H9 (cell line): ENCODE measurements at regions not wholly inside any gene's neighbourhood (a gene's known extent, or its start where the extent isn't known, plus 50 kb on each side); places are given as distances from the start of the nearest gene placed in this dataset.

Experiments
- DNase-seq: peaks from one replicate; pipeline ENCODE4 v3.0.0-alpha.2; 2017
- H2AFZ ChIP-seq: one replicate; pipeline ENCODE4 v1.6.1; 2013; ENCODE audit warnings: mild to moderate bottlenecking, low read length, control low read depth, moderate library complexity
- H2AK5ac ChIP-seq: 2 replicates; pipeline ENCODE4 v1.6.1; 2013; ENCODE audit warnings: low read length, control low read depth, mixed read lengths; ENCODE audit not compliant: insufficient read length
- H2BK120ac ChIP-seq: one replicate; pipeline ENCODE4 v1.6.1; 2013; ENCODE audit warnings: low read depth, mild to moderate bottlenecking, low read length, control low read depth, inconsistent platforms; ENCODE audit not compliant: poor library complexity, severe bottlenecking
- H2BK12ac ChIP-seq: 2 replicates; pipeline ENCODE4 v1.6.1; 2013; ENCODE audit warnings: low read length, control low read depth, mixed read lengths, low read depth; ENCODE audit not compliant: insufficient read length
- H2BK15ac ChIP-seq: 2 replicates; pipeline ENCODE4 v1.6.1; 2013; ENCODE audit warnings: low read depth, low read length, control low read depth
- H2BK20ac ChIP-seq: one replicate; pipeline ENCODE4 v1.6.1; 2013; ENCODE audit warnings: low read depth, mild to moderate bottlenecking, low read length, control low read depth, inconsistent platforms; ENCODE audit not compliant: poor library complexity, severe bottlenecking
- H2BK5ac ChIP-seq: 2 replicates; pipeline ENCODE4 v1.6.1; 2013; ENCODE audit warnings: low read length, control low read depth, mixed read lengths; ENCODE audit not compliant: insufficient read length
- H3K14ac ChIP-seq: 2 replicates; pipeline ENCODE4 v1.6.1; 2013; ENCODE audit warnings: low read length, control low read depth; ENCODE audit not compliant: insufficient read depth
- H3K18ac ChIP-seq: 2 replicates; pipeline ENCODE4 v1.6.1; 2013; ENCODE audit warnings: low read depth, mild to moderate bottlenecking, mixed read lengths, low read length, control low read depth; ENCODE audit not compliant: insufficient read length
- H3K23ac ChIP-seq: 2 replicates; pipeline ENCODE4 v1.6.1; 2013; ENCODE audit warnings: low read length, control low read depth, mixed read lengths, low read depth; ENCODE audit not compliant: insufficient read length
- H3K23me2 ChIP-seq: 2 replicates; pipeline ENCODE4 v1.6.1; 2013; ENCODE audit warnings: low read depth, mild to moderate bottlenecking, mixed read lengths, low read length, control low read depth; ENCODE audit not compliant: insufficient read length, poor library complexity, severe bottlenecking
- H3K27ac ChIP-seq: 2 replicates; pipeline ENCODE4 v1.5.1; 2013; ENCODE audit warnings: low read length, control low read depth, mixed read lengths, low read depth; ENCODE audit not compliant: insufficient read length
- H3K27me3 ChIP-seq: 2 replicates; pipeline ENCODE4 v1.6.1; 2013; ENCODE audit warnings: low read length, control low read depth, inconsistent platforms; ENCODE audit not compliant: insufficient read depth
- H3K4ac ChIP-seq: 2 replicates; pipeline ENCODE4 v1.6.1; 2013; ENCODE audit warnings: low read depth, mild to moderate bottlenecking, control low read depth, inconsistent platforms, low read length, moderate library complexity
- H3K4me1 ChIP-seq: 2 replicates; pipeline ENCODE4 v1.6.1; 2013; ENCODE audit warnings: low read length, control low read depth, inconsistent platforms; ENCODE audit not compliant: insufficient read depth
- H3K4me2 ChIP-seq: 2 replicates; pipeline ENCODE4 v1.6.1; 2013; ENCODE audit warnings: low read length, control low read depth, mixed read lengths; ENCODE audit not compliant: insufficient read length, insufficient read depth
- H3K56ac ChIP-seq: 2 replicates; pipeline ENCODE4 v1.6.1; 2013; ENCODE audit warnings: low read depth, mild to moderate bottlenecking, mixed read lengths, low read length, control low read depth; ENCODE audit not compliant: insufficient read length
- H3K79me1 ChIP-seq: 2 replicates; pipeline ENCODE4 v1.6.1; 2013; ENCODE audit warnings: low read depth, mild to moderate bottlenecking, moderate library complexity, low read length, control low read depth, inconsistent platforms; ENCODE audit not compliant: insufficient read depth, poor library complexity, severe bottlenecking
- H3K79me2 ChIP-seq: 2 replicates; pipeline ENCODE4 v1.6.1; 2013; ENCODE audit warnings: low read length, control low read depth, inconsistent platforms; ENCODE audit not compliant: insufficient read depth
- H3K9ac ChIP-seq: 2 replicates; pipeline ENCODE4 v1.6.1; 2013; ENCODE audit warnings: low read length, control low read depth, mixed read lengths; ENCODE audit not compliant: insufficient read length; ENCODE audit errors: extremely low read depth
- H3K9me3 ChIP-seq: one replicate; pipeline ENCODE4 v1.6.1; 2013; ENCODE audit warnings: low read depth, low read length, inconsistent platforms; ENCODE audit not compliant: control insufficient read depth
- H3T11ph ChIP-seq: one replicate; pipeline ENCODE4 v1.6.1; 2013; ENCODE audit warnings: mild to moderate bottlenecking, low read length, control low read depth, inconsistent platforms
- H4K20me1 ChIP-seq: one replicate; pipeline ENCODE4 v1.6.1; 2013; ENCODE audit not compliant: control insufficient read depth, insufficient read length, insufficient read depth
- H4K5ac ChIP-seq: 2 replicates; pipeline ENCODE4 v1.6.1; 2013; ENCODE audit warnings: low read depth, mild to moderate bottlenecking, mixed read lengths, low read length, control low read depth; ENCODE audit not compliant: insufficient read length
- H4K8ac ChIP-seq: replicated peaks from 2 replicates; pipeline ENCODE4 v1.6.1; 2013; ENCODE audit warnings: low read length, control low read depth, mixed read lengths, low read depth; ENCODE audit not compliant: insufficient read length
- H4K91ac ChIP-seq: 2 replicates; pipeline ENCODE4 v1.6.1; 2013; ENCODE audit warnings: low read depth, mild to moderate bottlenecking, moderate library complexity, mixed read lengths, low read length, control low read depth; ENCODE audit not compliant: insufficient read length
- H3K27ac Mint-ChIP-seq, 3 experiments: 2 replicates in 2 of 3; 3 replicates in 1 of 3; pipeline ENCODE4 v1.8.0; 2020 to 2021; ENCODE audit warnings: mixed read lengths in 3 of 3, mild to moderate bottlenecking in 1 of 3, moderate library complexity in 1 of 3
- H3K27me3 Mint-ChIP-seq: 2 replicates; pipeline ENCODE4 v1.8.0; 2021; ENCODE audit warnings: low read depth, mild to moderate bottlenecking, moderate library complexity, mixed read lengths
- H3K36me3 Mint-ChIP-seq, 3 experiments: 2 replicates in 2 of 3; 3 replicates in 1 of 3; pipeline ENCODE4 v1.8.0; 2020 to 2021; ENCODE audit warnings: low read depth in 3 of 3, mixed read lengths in 3 of 3; ENCODE audit not compliant: insufficient read depth in 1 of 3
- H3K4me1 Mint-ChIP-seq, 2 experiments: 2 replicates each; pipeline ENCODE4 v1.8.0; 2020; ENCODE audit warnings: mixed read lengths in 2 of 2
- H3K4me3 Mint-ChIP-seq, 2 experiments: 2 replicates in 1 of 2; 3 replicates in 1 of 2; pipeline ENCODE4 v1.8.0; 2020 to 2021; ENCODE audit warnings: mild to moderate bottlenecking in 2 of 2, mixed read lengths in 2 of 2, moderate library complexity in 1 of 2
- H3K9me3 Mint-ChIP-seq, 2 experiments: 2 replicates in 1 of 2; 3 replicates in 1 of 2; pipeline ENCODE4 v1.8.0; 2020; ENCODE audit warnings: mild to moderate bottlenecking in 2 of 2, mixed read lengths in 2 of 2, moderate library complexity in 1 of 2
- CTCF ChIP-seq: fragments of 200-600 bp; sonication (generic); conservative IDR thresholded peaks from 3 replicates; pipeline ENCODE4 v1.8.0; 2021; ENCODE audit warnings: antibody characterized with exemption, mild to moderate bottlenecking
- WGBS: extraction: QIAGEN DNeasy Blood & Tissue Kit; methylation state at CpG from one replicate; pipeline ENCODE4 v1.1.7; 2013; ENCODE audit warnings: missing lambda C conversion rate, low lambda C conversion rate, mixed read lengths; ENCODE audit not compliant: insufficient read length; ENCODE audit errors: extremely low coverage; 5-methylcytosine and 5-hydroxymethylcytosine counted together

- Histone ChIP-seq H3K14ac (no peak overlapping the region), H3K79me2 (no peaks in the 10 kb centered on the region), H3K23ac (no peak overlapping the region), H3T11ph (no peak overlapping the region), H2AFZ (no peak overlapping the region), H2BK20ac (no peak overlapping the region), H4K8ac (no peak overlapping the region), H2BK5ac (no peak overlapping the region), H3K23me2 (no peaks in the 10 kb centered on the region), H3K4ac (no peak overlapping the region), H3K9me3 (no peaks in the 10 kb centered on the region), H3K9ac (no peak overlapping the region), H3K27ac (no peak overlapping the region), H4K20me1 (no peaks in the 10 kb centered on the region), H2BK15ac (no peak overlapping the region), H2BK12ac (no peak overlapping the region), H3K56ac (no peak overlapping the region), H3K18ac (no peak overlapping the region), H4K5ac (no peak overlapping the region), H4K91ac (no peak overlapping the region), H3K4me1 (no peaks in the 10 kb centered on the region), H3K27me3 (no peaks in the 10 kb centered on the region), H3K79me1 (no peaks in the 10 kb centered on the region), H3K4me2 (no peak overlapping the region), H2BK120ac (no peak overlapping the region), H2AK5ac (no peak overlapping the region)
- DNase-seq = no peak
- Mint-ChIP-seq H3K4me1 (no peaks in the 10 kb centered on the region; a peak in 1 of 4 replicates), H3K27ac (no peak overlapping the region), H3K9me3 (no peaks in the 10 kb centered on the region), H3K4me3 (no peak overlapping the region), H3K27me3 (no peaks in the 10 kb centered on the region), H3K36me3 (peaks cover 0 to 3% (median 0%) of the 10 kb centered on the region in 3 experiments; a peak in 1 of 7 replicates)
- WGBS = no CpG with 5 or more reads among the region's 3 CpGs
- TF ChIP-seq CTCF = no peak
Observed at GRCh38 chr3:80297720-80298119, 529.9 kb upstream of the ROBO1 start.
